ENCODE measurements at regions not wholly inside any gene's neighbourhood (a gene's known extent, or its start where the extent isn't known, plus 50 kb on each side); places are given as distances from the start of the nearest gene placed in this dataset.

GRCh38 chr18:65018184-65018583, 732.6 kb upstream of the CDH7 start:
- TF ChIP-seq POLR2A (IDR thresholded peaks at IDR 0.05), result no peak
- no peak for TF ChIP-seq CTCF (IDR thresholded peaks at IDR 0.05)
- intact Hi-C loops (cut with DNase I), result no loop called here
- no peaks in the 10 kb centered on the region for H3K9me3 ChIP-seq (replicated peaks in 1 of 3)
- no peak overlapping the region for H3K27ac ChIP-seq
- 69 to 89% (median 81%) methylated on average over 1 of the region's 1 CpG for WGBS, 4 donors
- H3K4me1 ChIP-seq (replicated peaks in 1 of 2), result no peaks in the 10 kb centered on the region
- DNase-seq, result no peak
- H3K4me3 ChIP-seq, result no peak overlapping the region
- no peaks in the 10 kb centered on the region for H3K36me3 ChIP-seq (replicated peaks in 1 of 2)
- H3K27me3 ChIP-seq, result no peaks in the 10 kb centered on the region

GRCh38 chr18:65017372-65017760, 733.4 kb upstream of the CDH7 start:
- Histone ChIP-seq H3K27me3 (no peaks in the 10 kb centered on the region), H3K36me3 (replicated peaks in 1 of 2) (no peaks in the 10 kb centered on the region), H3K27ac (no peak overlapping the region), H3K9me3 (replicated peaks in 1 of 3) (no peaks in the 10 kb centered on the region), H3K4me3 (no peak overlapping the region), H3K4me1 (replicated peaks in 1 of 2) (no peaks in the 10 kb centered on the region)
- intact Hi-C loops (cut with DNase I), result no loop called here
- WGBS, 4 donors, result 84 to 92% (median 89%) methylated on average over 9 to 10 of the region's 10 CpGs
- TF ChIP-seq CTCF (IDR thresholded peaks at IDR 0.05), result no peak
- no peak for DNase-seq

- no peaks in the 10 kb centered on the region for H3K4me1 ChIP-seq (replicated peaks in 1 of 2)
- no peak for TF ChIP-seq POLR2A (IDR thresholded peaks at IDR 0.05)
- no peak for TF ChIP-seq CTCF (IDR thresholded peaks at IDR 0.05)
These were observed 734.0 kb upstream of the CDH7 start for GRCh38 chr18:65016631-65017371.

GRCh38 chr18:64994370-64994769, 756.4 kb upstream of the CDH7 start:
- Histone ChIP-seq H3K27ac (peak overlapping the region in 3 of 5 donors; percentile 61 to 76 (median 70)), H3K9me3 (replicated peaks in 1 of 3) (no peaks in the 10 kb centered on the region), H3K4me3 (peak overlapping the region in 1 of 4 donors; percentile 35), H3K4me1 (replicated peaks in 1 of 2) (peaks cover 0 to 5% of the 10 kb centered on the region in 2 donors), H3K27me3 (no peaks in the 10 kb centered on the region), H3K36me3 (replicated peaks in 1 of 2) (no peaks in the 10 kb centered on the region)
- no peak for DNase-seq
- intact Hi-C loops (cut with DNase I), result no loop called here
- TF ChIP-seq CTCF (IDR thresholded peaks at IDR 0.05) (no peak), POLR2A (IDR thresholded peaks at IDR 0.05) (no peak)
- WGBS, 4 donors, result 41 to 56% (median 50%) methylated on average over 1 of the region's 1 CpG

More at GRCh38 chr18:65016631-65017371, 734.0 kb upstream of the CDH7 start:
- intact Hi-C loops (cut with DNase I), result no loop called here
- Histone ChIP-seq H3K36me3 (replicated peaks in 1 of 2) (no peaks in the 10 kb centered on the region), H3K27me3 (no peaks in the 10 kb centered on the region), H3K4me3 (no peak overlapping the region), H3K9me3 (replicated peaks in 1 of 3) (no peaks in the 10 kb centered on the region), H3K27ac (no peak overlapping the region)
- DNase-seq, result no peak
- 84 to 92% (median 86%) methylated on average over 6 to 12 of the region's 12 CpGs for WGBS, 4 donors

All from adrenal gland (tissue), 9 donors.